GM03348 (cell line): ENCODE measurements at regions not wholly inside any gene's neighbourhood (a gene's known extent, or its start where the extent isn't known, plus 50 kb on each side); places are given as distances from the start of the nearest gene placed in this dataset.

Source experiments
- DNase-seq: peaks from one replicate; pipeline ENCODE4 v3.0.0; 2012; ENCODE audit warnings: low spot score

GRCh38 chr12:116651089-116651488 is 86.8 kb downstream of the SPRING1 start:
- DNase-seq, result no peak

- no peak for DNase-seq
Observed at GRCh38 chr12:116650585-116651087, 87.2 kb downstream of the SPRING1 start.

DNA sequence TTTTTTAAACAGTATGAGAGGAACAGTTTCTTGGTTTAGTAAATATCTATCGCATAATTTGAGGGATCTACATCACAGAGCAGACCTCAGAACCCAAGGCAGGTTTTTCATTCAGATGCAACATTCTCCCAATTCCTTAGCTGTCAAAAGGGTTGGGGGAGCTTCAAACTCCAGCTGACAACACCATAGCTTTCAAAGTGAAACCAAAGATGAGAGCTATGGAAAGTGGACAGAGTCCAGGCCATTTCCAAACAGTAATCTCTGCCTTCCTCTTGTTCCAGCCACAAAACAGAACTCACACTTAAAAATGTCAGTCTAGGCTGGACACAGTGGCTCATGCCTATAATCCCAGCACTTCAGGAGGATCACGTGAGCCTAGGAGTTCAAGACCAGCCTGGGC is 87.8 kb downstream of the SPRING1 start:
- DNase-seq, result peak; percentile 24

DNA sequence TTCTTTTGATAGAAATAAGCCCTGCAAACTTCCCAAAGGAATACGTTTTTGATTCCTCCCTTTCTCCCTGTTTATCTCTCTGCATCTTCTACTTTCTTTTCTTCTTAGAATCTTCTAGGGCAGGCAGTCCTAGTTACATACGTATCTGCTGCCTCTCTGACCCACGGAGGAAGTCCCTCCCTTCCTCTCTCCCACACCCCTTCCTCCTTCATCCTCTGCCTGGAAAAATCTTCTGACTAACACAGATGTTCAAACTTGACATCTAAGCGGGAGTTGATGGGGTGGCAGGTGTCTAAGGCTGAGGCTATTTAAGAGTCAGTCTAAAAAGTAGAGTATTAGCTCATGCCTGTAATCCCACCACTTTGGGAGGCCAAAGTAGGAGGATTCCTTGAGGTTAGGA is 88.6 kb downstream of the MAP1LC3B2 start:
- DNase-seq, result no peak

DNA sequence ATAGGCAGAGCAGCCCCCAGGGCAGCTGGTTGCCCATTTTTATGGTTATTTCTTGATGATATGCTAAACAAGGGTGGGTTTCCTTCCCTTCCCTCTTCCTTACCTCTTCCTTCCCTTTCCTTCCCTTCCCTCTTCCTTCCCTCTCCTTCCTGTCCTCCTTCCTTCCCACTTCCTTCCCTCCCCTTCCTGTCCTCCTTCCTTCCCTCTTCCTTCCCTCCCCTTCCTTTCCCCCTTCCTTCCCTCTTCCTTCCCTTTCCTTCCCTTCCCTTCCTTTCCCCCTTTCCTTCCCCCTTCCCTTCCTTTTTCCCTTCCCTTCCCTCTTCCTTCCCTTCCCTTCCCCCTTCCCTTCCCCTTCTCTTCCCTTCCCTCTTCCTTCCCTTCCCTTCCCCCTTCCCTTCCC is 87.7 kb downstream of the MAP1LC3B2 start:
- DNase-seq, result no peak

- DNase-seq, result no peak
Observed at GRCh38 chr12:116644806-116645205, 85.6 kb downstream of the MAP1LC3B2 start.

DNA sequence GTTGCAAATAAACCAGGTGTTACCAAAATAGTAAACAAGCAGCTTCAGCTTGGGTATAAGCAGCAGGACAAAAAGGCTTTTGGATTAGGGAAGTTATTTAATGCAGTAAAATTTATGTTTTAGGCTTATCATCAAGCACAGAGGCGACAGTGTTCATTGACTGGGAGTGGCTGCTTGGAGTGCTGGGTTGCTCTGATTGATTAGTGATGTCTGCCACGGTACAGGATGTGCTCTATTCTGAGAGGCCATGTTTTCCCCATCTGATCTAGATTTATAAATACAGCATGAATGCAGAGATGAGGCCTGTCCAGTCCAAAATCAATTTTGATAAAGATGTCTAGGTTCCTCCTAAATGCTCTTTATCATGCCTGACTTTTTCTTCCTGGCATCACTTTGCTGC is 83.5 kb downstream of the MAP1LC3B2 start:
- no peak for DNase-seq

DNA sequence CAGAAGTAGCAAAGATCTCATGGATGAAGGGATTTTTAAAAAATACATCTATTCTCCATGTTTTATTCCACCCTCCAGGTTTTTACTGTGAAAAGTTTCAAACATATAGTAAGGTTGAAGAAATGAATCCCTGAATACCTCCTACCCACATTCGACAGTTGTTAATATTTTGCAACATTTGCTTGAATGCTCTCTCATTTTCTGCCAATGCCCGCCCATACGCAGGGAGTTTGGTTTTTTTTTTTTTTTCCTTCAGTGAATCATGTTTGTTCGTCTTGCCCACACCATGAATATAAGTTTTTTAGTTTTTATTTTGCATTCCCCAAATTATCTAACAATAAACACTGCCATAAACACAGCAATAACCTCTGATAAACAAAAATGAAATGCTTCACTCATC is 82.9 kb downstream of the MAP1LC3B2 start:
- DNase-seq, result no peak

- DNase-seq, result no peak
Observed at GRCh38 chr12:116640281-116640680, 81.1 kb downstream of the MAP1LC3B2 start.

DNA sequence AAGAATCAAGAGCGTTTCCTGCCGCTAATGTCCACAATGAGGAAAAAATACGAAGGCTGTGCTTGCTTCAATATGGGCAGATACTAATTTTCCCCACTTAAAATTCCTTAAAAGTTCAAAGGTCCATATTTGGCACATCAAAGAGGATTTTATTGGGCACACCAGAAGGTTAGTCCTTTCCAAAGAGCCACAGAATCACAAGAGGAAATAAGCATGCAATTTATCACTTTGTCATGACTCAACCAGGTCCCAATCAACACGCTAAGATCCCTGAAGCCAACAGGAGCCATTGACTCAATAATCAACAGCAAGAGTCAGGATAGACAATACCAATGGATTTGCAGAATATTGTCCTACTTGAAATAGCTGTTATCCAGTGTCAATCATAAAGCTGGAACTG is 80.6 kb downstream of the MAP1LC3B2 start:
- DNase-seq, result no peak

DNA sequence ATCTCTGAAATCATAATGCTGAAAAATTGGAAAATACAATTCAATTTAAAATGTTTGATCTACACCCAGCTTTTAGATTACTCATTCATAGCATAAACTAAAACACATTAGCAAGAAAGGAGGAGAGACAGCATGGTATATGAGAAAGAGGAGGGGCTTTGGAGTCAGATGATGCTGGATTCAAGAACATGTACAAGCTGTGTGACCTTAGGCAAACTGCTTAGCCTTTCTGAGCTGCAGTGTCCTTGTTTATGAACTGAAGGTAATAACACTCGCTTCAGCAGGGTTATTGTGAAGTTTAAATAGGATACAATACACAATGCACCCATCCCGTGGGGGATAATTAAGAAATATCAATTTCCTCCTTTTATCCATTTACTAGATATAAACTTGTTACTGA is 79.2 kb downstream of the MAP1LC3B2 start:
- DNase-seq, result no peak

- DNase-seq, result no peak
Observed at GRCh38 chr12:116637589-116638150, 78.5 kb downstream of the MAP1LC3B2 start.

GRCh38 chr12:116636608-116637519 is 77.7 kb downstream of the MAP1LC3B2 start:
- no peak for DNase-seq

GRCh38 chr12:116635487-116635886 is 76.3 kb downstream of the MAP1LC3B2 start:
- no peak for DNase-seq

DNA sequence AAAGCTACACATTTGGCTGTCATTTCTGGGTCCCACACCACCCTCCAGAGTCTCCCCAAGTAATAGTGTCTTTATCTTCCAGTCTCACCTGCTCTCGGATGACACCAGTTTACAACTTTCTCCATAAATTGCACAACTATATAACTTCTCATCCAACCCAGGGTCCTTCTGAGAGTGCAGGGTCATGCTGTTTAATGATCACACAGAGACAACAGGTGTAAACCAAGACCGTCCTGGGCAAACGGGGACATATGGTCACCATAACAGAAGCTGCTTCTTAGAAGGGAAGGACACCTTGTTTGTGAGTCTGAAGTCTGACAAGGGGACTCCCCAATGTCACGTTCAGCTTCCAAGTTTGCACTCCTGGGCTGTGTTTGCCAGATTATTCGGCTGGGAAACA is 74.3 kb downstream of the MAP1LC3B2 start:
- no peak for DNase-seq

DNA sequence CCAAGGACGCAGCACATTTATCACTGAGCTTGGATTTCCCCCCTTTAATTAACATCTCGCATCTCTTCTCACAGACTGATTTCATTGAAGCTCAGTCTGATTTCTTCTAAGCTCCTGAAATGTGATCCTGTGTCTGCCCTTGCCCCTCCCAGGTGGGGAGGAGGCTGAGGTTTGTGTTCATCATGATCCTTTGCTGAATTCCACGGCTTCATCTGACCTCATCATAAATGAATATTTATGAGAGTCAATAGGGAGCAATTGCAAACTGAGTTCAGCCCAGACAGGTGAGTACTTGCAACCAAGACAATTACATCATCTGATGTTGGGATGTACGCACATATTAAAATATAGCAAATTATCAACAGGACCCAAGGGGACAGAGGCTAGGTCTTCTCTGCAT is 72.4 kb downstream of the MAP1LC3B2 start:
- no peak for DNase-seq

DNA sequence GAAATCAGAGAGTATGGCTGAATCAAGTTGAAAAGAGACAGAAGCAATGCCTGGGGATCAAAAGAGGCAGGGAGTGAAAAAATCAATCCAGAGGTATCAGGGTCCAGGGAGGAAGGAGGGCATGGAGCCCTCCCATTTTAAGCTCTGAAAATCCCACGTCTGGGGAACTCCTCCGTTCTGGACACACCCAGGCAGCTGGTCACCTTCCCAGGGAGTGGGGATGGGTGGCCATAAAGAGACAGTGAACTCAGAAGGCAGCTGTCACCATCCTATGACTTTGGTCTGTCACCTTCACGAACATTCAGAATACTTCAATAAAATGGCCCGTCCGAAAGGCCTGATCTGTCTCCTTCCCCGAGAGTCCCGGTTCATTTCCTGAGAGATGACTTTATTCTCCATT is 71.6 kb downstream of the MAP1LC3B2 start:
- no peak for DNase-seq

DNA sequence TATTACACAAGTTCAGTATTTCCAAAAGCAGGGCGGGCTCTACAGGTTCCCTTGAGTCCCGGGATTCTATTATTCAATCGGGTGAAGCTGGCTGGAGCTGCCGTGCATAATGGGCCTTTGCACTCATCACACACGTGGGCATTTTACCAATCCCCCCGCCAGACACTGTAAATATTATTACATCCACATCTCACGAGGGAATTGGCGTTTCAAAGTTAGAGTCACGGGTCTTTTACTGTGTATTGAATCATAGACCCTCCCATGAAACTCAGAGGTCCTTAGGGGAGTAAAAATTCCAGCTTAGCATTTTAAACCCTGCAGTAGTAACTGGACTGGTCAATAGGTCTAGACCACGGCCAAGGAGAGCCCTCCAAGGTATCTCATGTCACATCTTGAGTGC is 70.3 kb downstream of the MAP1LC3B2 start:
- DNase-seq, result no peak

GRCh38 chr12:116628989-116629388 is 69.8 kb downstream of the MAP1LC3B2 start:
- DNase-seq, result no peak

DNA sequence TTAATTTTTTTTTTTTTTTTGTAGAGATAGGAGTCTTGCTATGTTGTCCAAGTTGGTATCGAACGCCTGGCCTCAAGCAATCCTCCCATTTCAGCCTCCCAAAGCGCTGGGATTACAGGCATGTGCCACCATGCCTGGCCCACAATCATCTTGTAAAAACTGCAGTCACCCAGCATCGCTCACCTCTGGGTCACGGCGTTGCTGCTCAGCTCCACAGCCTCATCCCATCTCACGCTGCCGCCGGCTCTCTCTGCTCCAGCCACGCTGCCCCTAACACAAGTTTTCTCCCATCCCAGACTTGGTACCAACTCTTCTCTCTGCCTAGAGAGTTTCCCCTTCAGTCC is 69.2 kb downstream of the MAP1LC3B2 start:
- DNase-seq, result no peak
